ENCODE measurements at regions not wholly inside any gene's neighbourhood (a gene's known extent, or its start where the extent isn't known, plus 50 kb on each side); places are given as distances from the start of the nearest gene placed in this dataset.

DNA sequence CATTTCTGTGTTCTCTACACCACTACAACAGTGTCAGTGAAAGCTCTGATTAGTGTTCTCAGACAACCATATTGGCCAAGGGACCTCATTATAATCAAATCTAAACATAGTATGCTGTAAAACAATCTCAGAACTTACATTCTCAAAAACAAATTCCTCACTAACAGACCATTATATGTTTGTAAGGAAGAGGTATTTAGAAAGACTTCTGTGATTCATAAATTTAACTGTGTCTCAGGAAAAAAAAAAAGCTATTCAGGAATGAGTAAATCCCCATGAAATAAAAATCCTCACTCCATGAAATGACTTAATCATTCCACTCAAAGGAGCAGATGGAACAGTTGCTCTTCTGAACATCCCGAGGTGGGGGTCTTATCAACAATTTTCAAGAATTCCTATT is 413.0 kb downstream of the CDH2 start:
- no peak for DNase-seq (ENCODE audit: low read depth in 4 of 4, low spot score in 3 of 4)

GRCh38 chr18:27763341-27763740 is 413.6 kb downstream of the CDH2 start:
- no peak for DNase-seq (ENCODE audit: low read depth in 4 of 4, low spot score in 3 of 4)

- DNase-seq (ENCODE audit: low read depth in 4 of 4, low spot score in 3 of 4), result no peak
Observed at GRCh38 chr18:27762054-27762453, 414.9 kb downstream of the CDH2 start.

- DNase-seq (ENCODE audit: low read depth in 4 of 4, low spot score in 3 of 4), result no peak
Observed at GRCh38 chr18:27752944-27753343, 424.0 kb downstream of the CDH2 start.

- no peak for DNase-seq (ENCODE audit: low read depth in 4 of 4, low spot score in 3 of 4)
Observed at GRCh38 chr18:27750923-27751322, 426.0 kb downstream of the CDH2 start.

- DNase-seq (ENCODE audit: low read depth in 4 of 4, low spot score in 3 of 4), result peak; percentile 35 to 44 (median 40)
Observed at GRCh38 chr18:27750014-27750413, 426.9 kb downstream of the CDH2 start.

- DNase-seq (ENCODE audit: low read depth in 4 of 4, low spot score in 3 of 4), result no peak
Observed at GRCh38 chr18:27749194-27749593, 427.7 kb downstream of the CDH2 start.

DNA sequence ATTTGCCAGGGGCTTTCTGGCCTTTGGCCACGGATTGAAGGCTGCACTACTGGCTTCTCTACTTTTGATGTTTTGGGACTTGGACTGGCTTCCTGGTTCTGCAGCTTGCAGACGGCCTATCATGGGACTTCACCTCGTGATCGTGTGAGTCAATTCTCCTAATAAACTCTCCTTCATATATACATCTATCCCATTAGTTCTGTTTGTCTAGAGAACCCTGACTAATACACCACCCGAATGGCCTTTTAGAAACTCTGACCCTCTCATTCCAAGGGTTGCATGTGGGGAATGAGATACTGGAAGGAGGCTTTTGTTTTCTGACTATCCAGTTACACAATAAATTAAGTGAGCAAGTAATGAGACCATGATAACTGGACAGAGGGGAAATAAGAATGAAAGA is 430.7 kb downstream of the CDH2 start:
- DNase-seq (ENCODE audit: low read depth in 4 of 4, low spot score in 3 of 4), result no peak

- no peak for DNase-seq (ENCODE audit: low read depth in 4 of 4, low spot score in 3 of 4)
Observed at GRCh38 chr18:27735117-27735516, 441.8 kb downstream of the CDH2 start.

DNA sequence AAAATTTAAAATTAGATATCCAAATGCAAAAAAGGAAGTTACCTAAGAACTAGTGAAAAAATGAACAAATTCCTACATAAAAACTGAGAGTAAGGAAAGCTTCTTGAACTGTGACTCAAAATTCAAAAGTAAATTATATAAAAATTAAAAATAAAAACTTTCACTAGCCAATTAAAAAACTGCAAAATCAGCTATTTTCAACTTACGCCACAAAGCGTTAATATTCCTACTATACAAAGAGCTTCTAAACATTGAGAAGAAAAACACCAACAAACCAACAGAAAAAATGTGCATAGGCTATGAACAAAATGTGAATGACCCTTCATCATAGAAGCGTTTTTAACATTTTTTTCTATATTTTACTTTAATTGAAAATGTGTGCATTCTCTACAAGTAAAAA is 445.7 kb downstream of the CDH2 start:
- DNase-seq (ENCODE audit: low read depth in 4 of 4, low spot score in 3 of 4), result no peak

DNA sequence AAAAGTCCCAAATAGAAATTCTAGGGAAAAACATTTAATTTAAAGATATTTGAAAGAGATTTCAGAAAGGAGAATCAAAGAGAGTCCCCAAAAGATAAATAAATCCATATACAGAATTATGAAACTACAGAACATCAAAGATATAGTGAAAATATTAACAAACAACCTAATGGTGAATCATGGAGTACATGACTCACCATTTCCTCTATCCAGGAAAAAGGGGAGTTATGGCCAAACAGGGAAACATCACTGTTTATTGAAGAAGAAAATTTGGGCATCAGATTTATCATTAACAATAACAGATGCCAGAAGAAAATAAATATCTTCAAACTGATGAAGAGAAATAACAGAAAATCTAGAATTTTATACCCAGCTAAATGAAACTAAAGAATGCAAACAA is 448.3 kb downstream of the CDH2 start:
- DNase-seq (ENCODE audit: low read depth in 4 of 4, low spot score in 3 of 4), result no peak

DNA sequence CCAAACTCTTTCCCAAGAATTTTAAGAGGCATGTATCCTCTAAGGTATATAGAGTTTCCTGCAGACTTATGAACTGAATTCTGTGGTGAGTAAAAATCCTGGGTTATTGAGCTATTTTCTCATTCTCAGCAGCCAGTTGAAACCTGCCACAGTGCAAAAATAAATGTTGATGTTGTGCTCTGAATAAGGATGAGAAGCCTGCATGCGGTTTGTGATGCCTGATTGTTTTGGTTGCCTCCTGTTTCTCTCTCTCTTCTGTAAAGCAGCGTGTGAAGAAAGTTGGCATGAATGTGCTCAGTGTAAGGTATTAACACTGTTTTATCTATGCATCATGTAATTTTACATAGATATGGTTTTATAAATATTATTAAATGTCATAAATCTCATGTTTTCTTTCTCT is 452.6 kb downstream of the CDH2 start:
- no peak for DNase-seq (ENCODE audit: low read depth in 4 of 4, low spot score in 3 of 4)

DNA sequence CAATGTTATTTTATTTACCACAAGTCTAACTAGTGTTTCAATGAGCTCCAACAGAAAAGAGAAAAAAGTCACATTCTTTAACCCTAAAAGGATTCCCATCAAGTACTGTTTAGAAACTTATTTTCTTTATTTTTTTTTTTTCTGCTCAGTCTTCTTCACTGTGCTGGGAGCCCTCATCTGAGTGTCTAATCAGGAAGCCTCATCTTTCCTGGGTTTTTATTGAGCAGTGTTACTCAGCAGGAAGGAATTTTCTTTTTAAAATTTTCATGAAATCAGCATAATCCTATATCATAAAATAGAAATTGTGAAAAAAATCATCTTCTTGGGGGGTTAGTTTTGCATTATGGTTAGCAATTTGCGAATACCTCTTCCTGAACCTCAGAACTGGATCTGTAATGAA is 453.8 kb downstream of the CDH2 start:
- DNase-seq (ENCODE audit: low read depth in 4 of 4, low spot score in 3 of 4), result no peak

- no peak for DNase-seq (ENCODE audit: low read depth in 4 of 4, low spot score in 3 of 4)
Observed at GRCh38 chr18:27719680-27720079, 457.2 kb downstream of the CDH2 start.

DNA sequence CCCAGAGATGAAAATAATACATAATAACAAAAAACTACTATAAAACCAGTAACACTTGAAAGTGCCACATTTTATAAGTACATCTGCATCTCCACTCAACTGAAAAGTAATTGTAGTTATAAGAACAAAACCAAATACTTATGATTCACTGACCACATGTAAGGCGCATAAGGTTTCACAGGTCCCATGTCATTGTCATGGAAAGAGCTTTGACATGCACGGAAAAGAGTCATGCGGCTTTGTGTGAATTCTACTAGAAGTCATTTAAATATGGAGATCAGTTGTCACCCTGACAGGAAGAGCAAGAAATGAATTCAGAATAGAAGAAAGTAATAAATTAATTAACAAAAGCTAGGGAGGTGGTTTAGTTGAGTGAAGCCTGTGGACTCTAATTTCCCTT is 459.1 kb downstream of the CDH2 start:
- DNase-seq (ENCODE audit: low read depth in 4 of 4, low spot score in 3 of 4), result no peak

GRCh38 chr18:27717250-27717649 is 459.7 kb downstream of the CDH2 start:
- DNase-seq (ENCODE audit: low read depth in 4 of 4, low spot score in 3 of 4), result no peak

DNA sequence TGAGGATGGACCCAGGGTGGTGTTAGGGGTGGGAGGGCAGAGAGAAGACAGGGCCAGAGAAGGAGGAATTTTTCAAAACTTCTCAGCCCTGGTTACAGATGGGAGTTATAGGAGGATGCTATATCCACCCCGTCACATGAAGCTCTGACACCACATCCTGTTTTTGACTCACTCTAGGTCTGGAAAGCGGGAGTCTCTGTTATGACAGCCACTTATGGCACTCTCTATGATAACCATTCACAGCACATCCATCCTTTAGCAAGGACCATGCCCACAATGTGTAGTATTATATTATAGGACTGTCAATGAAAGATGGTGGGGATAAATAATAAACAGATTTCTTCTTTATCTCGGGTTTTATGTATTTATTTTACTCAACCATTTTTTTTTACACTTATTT is 461.2 kb downstream of the CDH2 start:
- no peak for DNase-seq (ENCODE audit: low read depth in 4 of 4, low spot score in 3 of 4)

GRCh38 chr18:27713738-27714095 is 463.2 kb downstream of the CDH2 start:
- DNase-seq (ENCODE audit: low read depth in 4 of 4, low spot score in 3 of 4), result peak in 1 of 4 donors; percentile 18

DNA sequence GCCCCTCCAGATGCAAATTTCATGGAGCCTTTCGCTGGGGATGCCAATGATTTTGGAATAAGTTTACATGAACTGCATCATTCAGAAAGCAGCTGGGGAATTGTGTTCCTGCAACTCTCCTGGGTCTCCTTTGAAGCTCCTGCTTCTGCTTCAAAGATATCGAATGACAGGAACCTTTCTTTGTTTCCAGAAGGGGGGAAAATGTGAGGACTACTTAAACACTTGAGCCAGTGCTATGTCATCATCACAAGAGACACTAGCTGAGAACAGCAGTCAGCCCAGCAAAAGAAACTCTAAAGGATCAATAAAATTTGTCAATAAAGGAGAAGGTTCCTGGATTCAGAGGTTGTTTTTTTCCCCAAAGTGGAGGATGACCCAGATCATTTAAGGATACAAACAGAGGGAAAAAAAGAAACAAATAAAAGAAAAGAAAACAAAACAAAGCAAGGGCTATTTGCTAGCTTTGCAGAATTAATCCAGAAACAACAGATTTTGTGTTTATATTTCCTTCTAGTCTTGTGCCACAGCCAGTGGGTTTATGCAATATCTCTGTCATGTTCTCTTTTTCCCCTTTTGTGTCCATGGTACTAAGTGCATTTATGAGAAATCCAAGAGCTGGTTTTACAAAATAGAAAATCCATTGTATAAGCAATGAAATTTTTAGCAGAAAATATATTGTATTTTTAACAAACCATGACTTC is 463.7 kb downstream of the CDH2 start:
- no peak for DNase-seq (ENCODE audit: low read depth in 4 of 4, low spot score in 3 of 4)

DNA sequence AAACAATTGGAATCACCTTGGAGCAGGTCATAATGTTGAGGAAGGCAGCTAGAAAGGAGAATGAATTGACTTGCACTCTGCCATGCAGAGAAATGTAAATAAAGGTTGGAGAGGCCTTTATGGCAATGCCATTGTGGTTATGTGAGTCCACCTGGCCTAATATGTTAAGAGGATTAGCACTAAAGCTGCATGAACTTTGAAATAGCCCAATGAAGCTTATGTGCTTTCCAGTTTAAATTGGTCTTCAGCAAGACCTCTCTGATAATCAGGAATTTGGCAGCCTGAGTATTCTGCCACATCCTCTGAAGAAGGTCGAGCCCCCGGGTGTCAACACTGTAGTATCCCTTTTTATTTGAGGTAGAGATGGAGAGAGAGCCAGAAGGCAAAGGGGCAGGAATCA is 464.9 kb downstream of the CDH2 start:
- DNase-seq (ENCODE audit: low read depth in 4 of 4, low spot score in 3 of 4), result no peak

DNA sequence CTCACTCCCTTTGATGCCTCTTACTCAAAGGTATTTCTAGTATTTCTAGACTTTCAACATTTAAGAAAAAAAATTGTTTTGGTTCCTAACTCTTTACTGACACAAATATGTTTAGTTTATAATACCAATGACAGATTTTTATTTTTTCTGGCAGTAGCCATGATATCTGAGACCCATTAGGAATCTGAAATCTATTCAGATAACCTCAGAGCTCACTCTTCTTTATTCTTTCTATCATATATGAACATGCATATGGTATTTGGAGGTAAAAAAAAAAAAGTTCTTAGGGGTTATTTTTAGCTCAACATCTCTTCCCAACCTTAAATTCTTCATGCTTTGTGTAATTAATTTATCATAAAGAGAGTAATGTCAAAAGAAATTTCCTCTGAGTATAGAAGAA is 465.5 kb downstream of the CDH2 start:
- DNase-seq (ENCODE audit: low read depth in 4 of 4, low spot score in 3 of 4), result no peak

DNA sequence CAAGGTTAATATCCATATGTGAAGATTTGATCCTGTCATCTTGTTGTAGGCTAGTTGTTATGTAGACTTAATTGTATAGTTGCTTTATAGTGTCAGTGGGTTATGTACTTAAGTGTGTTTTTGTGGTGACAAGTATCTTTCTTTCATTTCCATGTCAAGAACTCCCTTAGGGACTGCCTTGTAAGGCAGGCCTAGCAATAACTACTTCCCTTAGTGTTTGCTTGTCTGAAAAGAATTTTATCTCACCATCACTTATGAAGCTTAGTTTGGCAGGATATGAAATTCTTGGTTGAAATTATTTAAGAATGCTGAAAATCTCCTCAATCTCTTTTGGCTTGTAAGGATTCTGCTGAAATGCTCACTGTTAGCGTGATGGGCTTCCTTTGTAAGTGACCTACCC is 467.6 kb downstream of the CDH2 start:
- no peak for DNase-seq (ENCODE audit: low read depth in 4 of 4, low spot score in 3 of 4)

DNA sequence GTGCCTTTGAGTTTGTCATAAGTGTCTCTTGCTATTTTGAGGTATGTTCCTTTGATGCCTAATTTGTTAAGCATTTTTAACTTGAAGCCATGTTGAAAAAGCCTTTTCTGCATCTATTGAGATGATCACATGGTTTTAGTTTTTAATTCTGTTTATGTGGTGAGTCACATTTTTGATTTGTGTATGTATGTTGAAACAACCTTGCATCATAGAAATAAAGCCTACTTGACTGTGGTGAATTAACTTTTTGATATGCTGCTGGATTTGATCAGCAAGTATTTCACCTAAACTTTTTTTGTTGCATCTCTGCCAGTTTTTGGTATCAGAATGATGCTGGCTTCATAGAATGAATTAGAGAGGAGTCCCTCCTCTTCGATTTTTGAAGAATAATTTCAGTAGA is 469.7 kb downstream of the CDH2 start:
- DNase-seq (ENCODE audit: low read depth in 4 of 4, low spot score in 3 of 4), result no peak

Measured in right renal pelvis (tissue), 4 donors.